ENCODE measurements at regions not wholly inside any gene's neighbourhood (a gene's known extent, or its start where the extent isn't known, plus 50 kb on each side); places are given as distances from the start of the nearest gene placed in this dataset.

DNA sequence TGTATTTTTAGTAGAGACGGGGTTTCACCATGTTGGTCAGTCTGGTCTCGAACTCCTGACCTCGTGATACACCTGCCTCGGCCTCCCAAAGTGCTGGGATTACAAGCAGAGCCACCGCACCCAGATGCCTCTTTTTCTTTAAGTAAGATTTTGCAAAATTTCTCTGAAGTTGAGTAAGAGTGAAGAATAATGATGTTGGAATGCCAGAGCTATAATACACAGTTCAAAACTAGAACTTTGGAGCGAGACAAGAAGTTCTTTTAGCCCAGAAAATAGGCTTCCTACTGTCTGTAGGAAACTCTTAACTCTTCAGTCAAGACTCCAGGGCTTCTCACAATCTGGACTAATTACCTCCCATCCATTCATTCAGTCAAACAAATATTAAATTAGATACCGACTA lies 51.4 kb downstream of the MARCHF4 start:
- intact Hi-C loops (cut with DNase I; ENCODE audit: low total_unique reads), result no loop called here
- WGBS, 2 donors, result 94 to 96% methylated on average over 7 of the region's 7 CpGs
- no peak for TF ChIP-seq POLR2A (IDR thresholded peaks at IDR 0.05)
- TF ChIP-seq, protein P1, sequence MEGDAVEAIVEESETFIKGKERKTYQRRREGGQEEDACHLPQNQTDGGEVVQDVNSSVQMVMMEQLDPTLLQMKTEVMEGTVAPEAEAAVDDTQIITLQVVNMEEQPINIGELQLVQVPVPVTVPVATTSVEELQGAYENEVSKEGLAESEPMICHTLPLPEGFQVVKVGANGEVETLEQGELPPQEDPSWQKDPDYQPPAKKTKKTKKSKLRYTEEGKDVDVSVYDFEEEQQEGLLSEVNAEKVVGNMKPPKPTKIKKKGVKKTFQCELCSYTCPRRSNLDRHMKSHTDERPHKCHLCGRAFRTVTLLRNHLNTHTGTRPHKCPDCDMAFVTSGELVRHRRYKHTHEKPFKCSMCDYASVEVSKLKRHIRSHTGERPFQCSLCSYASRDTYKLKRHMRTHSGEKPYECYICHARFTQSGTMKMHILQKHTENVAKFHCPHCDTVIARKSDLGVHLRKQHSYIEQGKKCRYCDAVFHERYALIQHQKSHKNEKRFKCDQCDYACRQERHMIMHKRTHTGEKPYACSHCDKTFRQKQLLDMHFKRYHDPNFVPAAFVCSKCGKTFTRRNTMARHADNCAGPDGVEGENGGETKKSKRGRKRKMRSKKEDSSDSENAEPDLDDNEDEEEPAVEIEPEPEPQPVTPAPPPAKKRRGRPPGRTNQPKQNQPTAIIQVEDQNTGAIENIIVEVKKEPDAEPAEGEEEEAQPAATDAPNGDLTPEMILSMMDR (IDR thresholded peaks at IDR 0.05), result no peak
- H3K4me3 ChIP-seq (ENCODE audit: low read depth, poor library complexity, severe bottlenecking), result no peak overlapping the region
- DNase-seq (ENCODE audit: low spot score in 2 of 2), result no peak

- no peak for DNase-seq (ENCODE audit: low spot score in 2 of 2)
- TF ChIP-seq POLR2A (IDR thresholded peaks at IDR 0.05), result no peak
- TF ChIP-seq, protein P1 (IDR thresholded peaks at IDR 0.05), result no peak
- 83 to 86% methylated on average over 2 of the region's 2 CpGs for WGBS, 2 donors
- intact Hi-C loops (cut with DNase I; ENCODE audit: low total_unique reads), result no loop called here
- H3K4me3 ChIP-seq (ENCODE audit: low read depth, poor library complexity, severe bottlenecking), result no peak overlapping the region
Measured at GRCh38 chr2:216319771-216320170, 52.5 kb downstream of the MARCHF4 start.

DNA sequence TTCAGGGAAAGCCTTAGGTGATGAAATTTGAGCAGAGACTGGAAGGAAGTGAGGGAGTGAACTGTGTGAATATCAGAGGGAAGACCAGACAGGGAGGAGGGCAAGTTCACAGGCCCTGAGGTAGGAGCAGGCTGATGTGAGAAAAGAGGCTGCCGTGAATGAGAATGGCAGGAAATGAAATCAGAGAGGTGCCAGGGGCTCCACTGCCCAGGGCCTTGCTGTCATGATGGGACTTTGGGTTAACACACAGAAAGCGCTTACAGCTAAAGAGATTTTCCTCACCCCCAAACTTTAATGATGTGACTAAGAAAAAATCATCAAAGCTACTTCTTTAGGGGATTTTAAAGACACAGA lies 53.8 kb downstream of the MARCHF4 start:
- TF ChIP-seq POLR2A (IDR thresholded peaks at IDR 0.05), result no peak

DNA sequence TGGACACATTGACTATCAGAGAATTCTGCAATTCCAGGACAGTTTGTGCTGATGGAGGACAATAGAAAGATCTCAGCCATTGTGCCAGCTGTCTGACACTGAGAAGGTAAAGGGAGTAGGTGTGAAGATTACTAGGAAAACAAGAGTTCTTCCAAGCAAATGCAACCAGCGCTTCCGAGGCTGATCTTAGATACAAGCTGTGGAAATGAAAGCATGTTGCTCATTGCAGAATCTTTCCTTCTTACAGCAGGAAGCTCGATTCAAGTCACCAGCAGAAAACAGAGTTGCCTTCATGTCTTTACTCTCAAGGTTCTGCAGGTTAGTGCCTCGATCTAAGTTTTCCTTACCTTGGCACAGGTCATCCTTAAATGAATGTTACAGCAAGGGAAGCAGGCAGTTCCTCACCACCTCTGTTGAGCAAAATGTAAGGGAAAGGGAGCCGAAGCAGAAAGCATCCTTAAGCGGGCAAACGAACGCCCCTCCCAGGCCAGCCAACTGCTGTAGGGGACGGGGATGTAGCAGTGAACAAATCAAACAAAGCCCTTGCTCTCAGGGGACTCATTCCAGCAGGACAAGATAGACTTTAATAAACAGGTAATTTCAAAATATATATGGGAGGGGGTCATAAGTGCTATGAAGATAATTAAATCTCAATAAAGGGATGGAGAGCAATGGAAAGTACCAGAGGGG lies 54.3 kb downstream of the MARCHF4 start:
- H3K4me3 ChIP-seq (ENCODE audit: low read depth, poor library complexity, severe bottlenecking), result no peak overlapping the region
- 70 to 72% methylated on average over 9 of the region's 9 CpGs for WGBS, 2 donors
- TF ChIP-seq, protein P1 (IDR thresholded peaks at IDR 0.05), result no peak
- no peak for TF ChIP-seq POLR2A (IDR thresholded peaks at IDR 0.05)
- no peak for DNase-seq (ENCODE audit: low spot score in 2 of 2)
- intact Hi-C loops (cut with DNase I; ENCODE audit: low total_unique reads), result no loop called here

More for the DNA sequence above, 53.8 kb downstream of the MARCHF4 start:
- no peak for DNase-seq (ENCODE audit: low spot score in 2 of 2)
- 74 to 88% methylated on average over 2 of the region's 2 CpGs for WGBS, 2 donors
- intact Hi-C loops (cut with DNase I; ENCODE audit: low total_unique reads), result no loop called here
- no peak overlapping the region for H3K4me3 ChIP-seq (ENCODE audit: low read depth, poor library complexity, severe bottlenecking)

DNA sequence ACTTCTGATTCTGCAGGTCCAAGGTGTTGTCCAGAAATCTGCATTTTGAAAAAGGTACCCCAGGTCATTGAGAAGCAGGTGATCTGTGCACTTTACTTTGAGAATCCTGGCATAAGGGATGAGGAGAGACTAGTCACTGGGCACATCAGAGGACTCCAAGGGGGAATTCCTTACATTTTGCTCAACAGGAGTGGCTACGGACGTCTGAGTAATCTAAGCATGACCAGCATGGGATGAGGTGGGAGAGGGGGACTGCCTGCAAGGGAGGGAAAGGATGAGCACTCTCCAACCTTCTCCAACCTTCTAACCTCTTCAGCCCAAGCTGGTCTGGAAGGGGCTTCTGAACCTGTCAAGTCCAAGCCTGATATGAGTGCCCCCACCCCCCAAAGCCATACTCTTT lies 55.5 kb downstream of the MARCHF4 start:
- no peak for TF ChIP-seq POLR2A (IDR thresholded peaks at IDR 0.05)
- TF ChIP-seq, protein P1 (IDR thresholded peaks at IDR 0.05), result no peak
- intact Hi-C loops (cut with DNase I; ENCODE audit: low total_unique reads), result no loop called here
- H3K4me3 ChIP-seq (ENCODE audit: low read depth, poor library complexity, severe bottlenecking), result no peak overlapping the region
- 60 to 88% methylated on average over 2 of the region's 2 CpGs for WGBS, 2 donors
- DNase-seq (ENCODE audit: low spot score in 2 of 2), result no peak

- intact Hi-C loops (cut with DNase I; ENCODE audit: low total_unique reads), result no loop called here
- no peak for DNase-seq (ENCODE audit: low spot score in 2 of 2)
- TF ChIP-seq, protein P1 (IDR thresholded peaks at IDR 0.05), result no peak
- no peak for TF ChIP-seq POLR2A (IDR thresholded peaks at IDR 0.05)
Measured at GRCh38 chr2:216315802-216316603, 56.3 kb downstream of the MARCHF4 start.

More at GRCh38 chr2:216315802-216316603, 56.3 kb downstream of the MARCHF4 start:
- 39 to 47% methylated on average over 19 of the region's 19 CpGs for WGBS, 2 donors
- no peak overlapping the region for H3K4me3 ChIP-seq (ENCODE audit: low read depth, poor library complexity, severe bottlenecking)

Data from lower leg skin (tissue), 4 donors.